ENCODE measurements at regions not wholly inside any gene's neighbourhood (a gene's known extent, or its start where the extent isn't known, plus 50 kb on each side); places are given as distances from the start of the nearest gene placed in this dataset.
A peak's percentile ranks its signal among the peaks of the same experiment; 100 is the strongest.

DNA sequence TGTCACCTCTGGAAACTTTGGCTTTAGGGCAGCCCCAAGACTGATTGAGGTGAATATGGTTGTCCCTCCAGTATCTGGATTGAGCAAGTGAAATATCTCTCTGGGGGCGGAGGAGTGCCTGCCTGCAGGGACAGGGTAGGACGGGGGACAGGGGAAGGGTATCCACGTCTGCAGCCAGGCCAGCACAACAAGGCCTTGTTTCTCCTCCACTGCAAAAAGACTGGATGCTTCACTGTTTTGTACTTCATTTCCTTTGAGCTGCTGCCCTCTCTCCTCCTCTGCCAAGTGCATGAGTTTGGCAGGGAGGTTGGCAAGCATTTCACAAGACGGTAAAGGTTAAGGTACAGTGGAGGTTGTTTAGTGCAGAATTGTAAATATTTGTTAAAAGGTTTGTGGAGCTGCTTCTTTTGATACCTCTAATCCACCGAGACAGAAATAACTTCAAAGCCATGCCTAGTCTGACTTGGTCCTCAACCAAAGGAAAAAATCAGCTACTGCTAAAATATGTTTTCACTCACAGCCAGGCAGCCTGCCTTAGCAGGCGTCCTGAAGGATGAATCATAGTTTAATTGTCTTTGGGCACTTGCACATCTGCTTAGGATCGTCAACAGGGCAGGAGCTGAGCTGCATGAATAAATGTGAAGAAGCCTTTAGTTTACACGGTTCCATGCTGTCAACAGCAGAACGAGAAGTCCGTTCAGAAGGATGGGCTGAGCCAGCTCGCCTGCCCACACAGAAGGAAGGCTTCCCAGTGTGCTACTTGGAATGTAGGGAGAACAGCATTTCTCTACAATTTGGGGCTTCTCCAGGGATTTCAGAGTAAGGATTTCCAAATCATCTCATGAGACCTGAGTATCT, 269.7 kb downstream of the TTC6 start (continued):
- TF ChIP-seq NFAT5 (CRISPR knock-in tag; IDR thresholded peaks at IDR 0.05) (peak; percentile 54; the same call in 1 of the 2 replicates), PAX8 (CRISPR knock-in tag; IDR thresholded peaks at IDR 0.05; ENCODE audit: borderline replicate concordance) (peak; percentile 87; the same call in 1 of the 2 replicates), ZBTB42 (CRISPR knock-in tag; IDR thresholded peaks at IDR 0.05) (peak; percentile 94), MAFG (CRISPR knock-in tag; IDR thresholded peaks at IDR 0.05) (no peak), MED1 (CRISPR knock-in tag; IDR thresholded peaks at IDR 0.05) (peak; percentile 98), ZSCAN30 (CRISPR knock-in tag; IDR thresholded peaks at IDR 0.05) (peak; percentile 51; the same call in 1 of the 2 replicates), REXO4 (CRISPR knock-in tag; IDR thresholded peaks at IDR 0.05; ENCODE audit: borderline replicate concordance) (no peak), NR2F6 (IDR thresholded peaks at IDR 0.05) (peak; percentile 93), NR2F6 (CRISPR knock-in tag; IDR thresholded peaks at IDR 0.05) (peak; percentile 95), ZFAT (CRISPR knock-in tag; conservative IDR thresholded peaks at IDR 0.05) (no peak), CHD2 (IDR thresholded peaks at IDR 0.05; ENCODE audit: low read depth, low read length) (no peak), FOXK1 (CRISPR knock-in tag; IDR thresholded peaks at IDR 0.05; ENCODE audit: borderline replicate concordance, low read depth) (peak; percentile 95), MTF1 (CRISPR knock-in tag; IDR thresholded peaks at IDR 0.05) (no peak), SATB2 (CRISPR knock-in tag; IDR thresholded peaks at IDR 0.05) (peak; percentile 85; the same call in 1 of the 2 replicates), ZNF598 (CRISPR knock-in tag; IDR thresholded peaks at IDR 0.05; ENCODE audit: borderline replicate concordance) (0 out of 2 replicates have a peak, but pooled peaks have one; percentile 31), ZNF282 (IDR thresholded peaks at IDR 0.05; ENCODE audit: partially characterized antibody) (no peak), ZNF766 (CRISPR knock-in tag; IDR thresholded peaks at IDR 0.05; ENCODE audit: borderline replicate concordance) (peak; percentile 90; the same call in 1 of the 2 replicates)
- TF ChIP-seq, protein P1, sequence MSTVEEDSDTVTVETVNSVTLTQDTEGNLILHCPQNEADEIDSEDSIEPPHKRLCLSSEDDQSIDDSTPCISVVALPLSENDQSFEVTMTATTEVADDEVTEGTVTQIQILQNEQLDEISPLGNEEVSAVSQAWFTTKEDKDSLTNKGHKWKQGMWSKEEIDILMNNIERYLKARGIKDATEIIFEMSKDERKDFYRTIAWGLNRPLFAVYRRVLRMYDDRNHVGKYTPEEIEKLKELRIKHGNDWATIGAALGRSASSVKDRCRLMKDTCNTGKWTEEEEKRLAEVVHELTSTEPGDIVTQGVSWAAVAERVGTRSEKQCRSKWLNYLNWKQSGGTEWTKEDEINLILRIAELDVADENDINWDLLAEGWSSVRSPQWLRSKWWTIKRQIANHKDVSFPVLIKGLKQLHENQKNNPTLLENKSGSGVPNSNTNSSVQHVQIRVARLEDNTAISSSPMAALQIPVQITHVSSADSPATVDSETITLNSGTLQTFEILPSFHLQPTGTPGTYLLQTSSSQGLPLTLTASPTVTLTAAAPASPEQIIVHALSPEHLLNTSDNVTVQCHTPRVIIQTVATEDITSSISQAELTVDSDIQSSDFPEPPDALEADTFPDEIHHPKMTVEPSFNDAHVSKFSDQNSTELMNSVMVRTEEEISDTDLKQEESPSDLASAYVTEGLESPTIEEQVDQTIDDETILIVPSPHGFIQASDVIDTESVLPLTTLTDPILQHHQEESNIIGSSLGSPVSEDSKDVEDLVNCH (CRISPR knock-in tag; IDR thresholded peaks at IDR 0.05), result no peak
- TF ChIP-seq, protein P2, sequence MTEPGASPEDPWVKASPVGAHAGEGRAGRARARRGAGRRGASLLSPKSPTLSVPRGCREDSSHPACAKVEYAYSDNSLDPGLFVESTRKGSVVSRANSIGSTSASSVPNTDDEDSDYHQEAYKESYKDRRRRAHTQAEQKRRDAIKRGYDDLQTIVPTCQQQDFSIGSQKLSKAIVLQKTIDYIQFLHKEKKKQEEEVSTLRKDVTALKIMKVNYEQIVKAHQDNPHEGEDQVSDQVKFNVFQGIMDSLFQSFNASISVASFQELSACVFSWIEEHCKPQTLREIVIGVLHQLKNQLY (CRISPR knock-in tag; IDR thresholded peaks at IDR 0.05), result peak; percentile 94
- TF ChIP-seq, protein P3, sequence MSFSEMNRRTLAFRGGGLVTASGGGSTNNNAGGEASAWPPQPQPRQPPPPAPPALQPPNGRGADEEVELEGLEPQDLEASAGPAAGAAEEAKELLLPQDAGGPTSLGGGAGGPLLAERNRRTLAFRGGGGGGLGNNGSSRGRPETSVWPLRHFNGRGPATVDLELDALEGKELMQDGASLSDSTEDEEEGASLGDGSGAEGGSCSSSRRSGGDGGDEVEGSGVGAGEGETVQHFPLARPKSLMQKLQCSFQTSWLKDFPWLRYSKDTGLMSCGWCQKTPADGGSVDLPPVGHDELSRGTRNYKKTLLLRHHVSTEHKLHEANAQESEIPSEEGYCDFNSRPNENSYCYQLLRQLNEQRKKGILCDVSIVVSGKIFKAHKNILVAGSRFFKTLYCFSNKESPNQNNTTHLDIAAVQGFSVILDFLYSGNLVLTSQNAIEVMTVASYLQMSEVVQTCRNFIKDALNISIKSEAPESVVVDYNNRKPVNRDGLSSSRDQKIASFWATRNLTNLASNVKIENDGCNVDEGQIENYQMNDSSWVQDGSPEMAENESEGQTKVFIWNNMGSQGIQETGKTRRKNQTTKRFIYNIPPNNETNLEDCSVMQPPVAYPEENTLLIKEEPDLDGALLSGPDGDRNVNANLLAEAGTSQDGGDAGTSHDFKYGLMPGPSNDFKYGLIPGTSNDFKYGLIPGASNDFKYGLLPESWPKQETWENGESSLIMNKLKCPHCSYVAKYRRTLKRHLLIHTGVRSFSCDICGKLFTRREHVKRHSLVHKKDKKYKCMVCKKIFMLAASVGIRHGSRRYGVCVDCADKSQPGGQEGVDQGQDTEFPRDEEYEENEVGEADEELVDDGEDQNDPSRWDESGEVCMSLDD (CRISPR knock-in tag; IDR thresholded peaks at IDR 0.05; ENCODE audit: borderline replicate concordance), result no peak
